ENCODE measurements at regions not wholly inside any gene's neighbourhood (a gene's known extent, or its start where the extent isn't known, plus 50 kb on each side); places are given as distances from the start of the nearest gene placed in this dataset.

- DNase-seq (no peak), ATAC-seq (no peak)
- Mint-ChIP-seq H3K9me3 (ENCODE audit: low read depth) (peaks cover 3% of the 10 kb centered on the region), H3K4me3 (no peak overlapping the region), H3K27me3 (no peaks in the 10 kb centered on the region), H3K27ac (no peak overlapping the region), H3K36me3 (no peaks in the 10 kb centered on the region), H3K4me1 (no peaks in the 10 kb centered on the region)
- CTCF ChIA-PET = no interaction called here
Observed at GRCh38 chr6:22690446-22690845, 121.1 kb downstream of the HDGFL1 start.

DNA sequence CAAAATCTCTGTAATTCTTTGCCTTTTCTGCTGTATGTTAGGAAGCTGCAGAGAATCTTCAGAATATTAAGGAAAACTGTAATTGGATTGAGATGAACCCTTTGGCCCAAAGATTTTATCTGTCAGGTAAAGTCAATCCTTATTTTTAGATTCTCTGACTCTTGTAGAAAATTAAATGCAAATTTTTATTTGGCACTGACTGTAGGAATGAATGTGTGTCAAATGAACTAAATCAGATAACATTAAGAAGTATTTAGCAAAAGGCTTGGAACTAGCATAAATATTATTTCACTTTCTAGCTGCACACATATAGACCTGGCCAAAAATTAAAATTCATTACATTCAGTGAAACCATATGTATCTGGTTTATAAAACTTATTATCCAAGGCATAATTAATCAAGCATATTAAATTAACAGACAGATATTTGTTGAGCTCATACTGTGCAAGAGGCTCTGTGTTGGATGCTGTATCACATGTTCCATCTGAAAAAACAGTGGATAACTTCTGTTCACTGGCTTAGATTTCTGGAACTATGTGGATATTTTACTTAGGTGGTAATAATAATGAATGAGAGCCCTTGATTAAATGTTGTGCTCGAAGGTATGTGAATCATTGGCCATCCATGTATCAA, 124.8 kb downstream of the HDGFL1 start:
- Mint-ChIP-seq H3K9me3 (ENCODE audit: low read depth) (peaks cover 4% of the 10 kb centered on the region), H3K4me3 (no peak overlapping the region), H3K36me3 (no peaks in the 10 kb centered on the region), H3K27me3 (no peaks in the 10 kb centered on the region), H3K4me1 (no peaks in the 10 kb centered on the region), H3K27ac (no peak overlapping the region)
- ATAC-seq (no peak), DNase-seq (no peak)
- CTCF ChIA-PET = no interaction called here

DNA sequence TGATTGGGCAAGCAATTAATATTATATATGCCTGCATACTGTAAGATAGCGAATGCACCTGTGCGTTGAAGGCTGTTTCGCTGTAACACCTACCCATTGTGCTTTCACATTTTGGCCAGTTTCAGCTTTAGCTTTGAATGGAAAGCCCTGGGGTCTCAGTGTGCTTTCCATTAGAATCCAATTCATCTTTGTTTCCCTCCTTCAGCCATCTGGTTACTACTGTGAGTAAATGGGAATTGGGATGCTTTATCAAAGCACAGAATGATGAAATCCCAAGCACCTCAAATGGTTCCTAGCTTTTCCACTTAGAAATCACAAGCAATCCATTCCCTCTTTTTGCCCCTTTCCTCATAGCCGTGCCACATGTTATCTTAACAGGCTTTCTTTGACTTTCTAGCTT, 127.1 kb downstream of the HDGFL1 start:
- Mint-ChIP-seq H3K36me3 (no peaks in the 10 kb centered on the region), H3K4me1 (no peaks in the 10 kb centered on the region), H3K4me3 (no peak overlapping the region), H3K9me3 (ENCODE audit: low read depth) (peaks cover 2% of the 10 kb centered on the region), H3K27me3 (no peaks in the 10 kb centered on the region), H3K27ac (no peak overlapping the region)
- DNase-seq (no peak), ATAC-seq (no peak)
- CTCF ChIA-PET = no interaction called here

DNA sequence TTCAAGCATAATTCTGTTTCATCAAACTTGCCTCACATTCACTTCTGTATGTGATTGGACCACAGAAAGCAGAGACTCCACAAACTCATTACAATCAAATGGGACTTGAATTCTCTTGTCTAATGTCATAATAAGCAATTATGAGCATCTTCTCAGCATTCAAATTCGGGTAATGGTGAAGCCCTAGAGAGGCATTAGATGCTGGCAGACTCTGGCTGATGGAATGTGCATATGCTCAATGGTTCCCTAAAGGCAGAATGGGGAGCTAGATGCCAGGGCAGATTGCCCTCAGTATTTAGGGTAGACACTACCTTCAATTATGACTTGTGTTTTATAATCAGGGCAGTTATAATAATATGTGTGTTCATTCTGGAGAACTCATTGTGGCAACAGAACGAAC, 127.9 kb downstream of the HDGFL1 start:
- no peak for DNase-seq
- no peaks in the 10 kb centered on the region for H3K36me3 Mint-ChIP-seq
- CTCF ChIA-PET = no interaction called here
- peaks cover 2% of the 10 kb centered on the region for H3K9me3 Mint-ChIP-seq (ENCODE audit: low read depth)
- H3K27ac Mint-ChIP-seq = no peak overlapping the region
- no peak for ATAC-seq
- H3K4me1 Mint-ChIP-seq = no peaks in the 10 kb centered on the region
- no peak overlapping the region for H3K4me3 Mint-ChIP-seq
- H3K27me3 Mint-ChIP-seq = no peaks in the 10 kb centered on the region

DNA sequence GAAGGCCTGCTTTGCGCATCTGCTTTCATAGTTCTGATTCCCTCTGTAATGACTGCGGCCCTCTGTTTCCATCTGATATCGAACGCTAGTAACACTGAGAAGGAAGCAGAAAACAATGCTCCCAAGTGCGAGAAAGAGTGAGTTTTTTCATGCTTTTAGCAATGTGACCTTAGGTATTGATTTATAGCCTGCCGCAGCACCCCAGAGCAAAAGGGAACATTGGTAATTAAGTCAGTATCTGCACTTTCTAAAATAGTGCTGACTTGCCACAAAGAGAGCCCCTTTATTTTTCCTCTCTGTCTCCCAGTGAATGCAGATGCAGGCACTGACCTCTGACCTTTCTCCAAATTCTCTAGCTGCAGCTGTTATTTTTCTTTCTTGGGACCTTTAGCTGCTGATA, 129.8 kb downstream of the HDGFL1 start:
- ATAC-seq (no peak), DNase-seq (no peak)
- no peaks in the 10 kb centered on the region for H3K36me3 Mint-ChIP-seq
- CTCF ChIA-PET = no interaction called here
- peaks cover 2% of the 10 kb centered on the region for H3K9me3 Mint-ChIP-seq (ENCODE audit: low read depth)
- no peaks in the 10 kb centered on the region for H3K4me1 Mint-ChIP-seq
- no peak overlapping the region for H3K4me3 Mint-ChIP-seq
- no peak overlapping the region for H3K27ac Mint-ChIP-seq
- H3K27me3 Mint-ChIP-seq = no peaks in the 10 kb centered on the region

DNA sequence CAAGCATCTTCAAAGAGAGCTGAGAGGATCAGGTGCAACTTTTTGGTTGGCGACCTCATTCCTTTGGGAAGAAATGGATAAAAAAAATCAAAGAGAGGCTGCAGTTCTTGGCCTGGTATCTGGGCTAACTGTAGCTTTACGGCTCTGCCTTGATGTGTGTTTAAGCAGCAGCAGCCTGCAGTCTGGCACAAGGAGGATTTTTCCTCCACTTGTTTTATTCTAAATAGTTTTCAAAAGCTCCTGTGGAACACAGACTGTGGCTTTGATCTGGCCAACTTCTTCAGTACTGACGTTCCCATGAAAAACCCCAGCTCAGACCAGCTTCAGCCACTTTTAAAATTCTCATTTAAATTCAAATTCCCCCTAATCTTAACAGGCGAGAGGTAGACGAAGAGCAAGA, 137.3 kb downstream of the HDGFL1 start:
- Mint-ChIP-seq H3K9me3 (ENCODE audit: low read depth) (peaks cover 2% of the 10 kb centered on the region), H3K4me3 (no peak overlapping the region), H3K27me3 (no peaks in the 10 kb centered on the region), H3K27ac (no peak overlapping the region), H3K36me3 (no peaks in the 10 kb centered on the region), H3K4me1 (no peaks in the 10 kb centered on the region)
- ATAC-seq (no peak), DNase-seq (no peak)
- CTCF ChIA-PET = no interaction called here

DNA sequence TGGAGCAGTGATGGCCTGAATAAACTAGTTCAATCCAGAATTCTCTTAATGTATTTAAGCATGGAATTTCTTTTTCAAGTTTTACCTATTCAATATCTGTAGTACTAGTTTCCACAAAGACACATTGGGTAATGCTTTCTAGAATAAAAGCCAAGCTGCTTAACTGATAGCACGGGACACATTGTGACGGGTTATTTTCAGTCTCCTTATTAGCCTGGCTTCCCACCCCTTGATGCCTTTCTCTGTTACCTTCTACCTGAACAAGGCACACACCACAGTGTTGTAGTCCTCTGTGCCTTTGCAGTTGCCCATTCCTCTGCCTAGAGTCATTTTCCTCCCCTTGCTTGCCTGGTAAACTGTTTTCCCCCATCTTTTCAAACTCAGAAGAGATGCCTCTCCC, 139.1 kb downstream of the HDGFL1 start:
- H3K4me1 Mint-ChIP-seq = no peaks in the 10 kb centered on the region
- CTCF ChIA-PET = no interaction called here
- H3K27me3 Mint-ChIP-seq = no peaks in the 10 kb centered on the region
- H3K36me3 Mint-ChIP-seq = no peaks in the 10 kb centered on the region
- no peak overlapping the region for H3K4me3 Mint-ChIP-seq
- ATAC-seq = no peak
- H3K9me3 Mint-ChIP-seq (ENCODE audit: low read depth) = peaks cover 2% of the 10 kb centered on the region
- DNase-seq = no peak
- no peak overlapping the region for H3K27ac Mint-ChIP-seq

- Mint-ChIP-seq H3K27me3 (no peaks in the 10 kb centered on the region), H3K9me3 (ENCODE audit: low read depth) (peaks cover 2% of the 10 kb centered on the region), H3K4me1 (no peaks in the 10 kb centered on the region), H3K27ac (no peak overlapping the region), H3K4me3 (no peak overlapping the region), H3K36me3 (no peaks in the 10 kb centered on the region)
- no peak for ATAC-seq
- no peak for DNase-seq
- CTCF ChIA-PET = no interaction called here
Observed at GRCh38 chr6:22709803-22710202, 140.4 kb downstream of the HDGFL1 start.

- CTCF ChIA-PET = no interaction called here
- H3K4me1 Mint-ChIP-seq = no peaks in the 10 kb centered on the region
- DNase-seq = no peak
- no peak overlapping the region for H3K4me3 Mint-ChIP-seq
- ATAC-seq = no peak
- H3K27me3 Mint-ChIP-seq = no peaks in the 10 kb centered on the region
- H3K27ac Mint-ChIP-seq = no peak overlapping the region
- no peaks in the 10 kb centered on the region for H3K36me3 Mint-ChIP-seq
- H3K9me3 Mint-ChIP-seq (ENCODE audit: low read depth) = peaks cover 5% of the 10 kb centered on the region
Observed at GRCh38 chr6:22716721-22717120, 147.4 kb downstream of the HDGFL1 start.

- Mint-ChIP-seq H3K4me3 (no peak overlapping the region), H3K27me3 (no peaks in the 10 kb centered on the region), H3K36me3 (no peaks in the 10 kb centered on the region), H3K4me1 (no peaks in the 10 kb centered on the region), H3K27ac (no peak overlapping the region), H3K9me3 (ENCODE audit: low read depth) (peaks cover 5% of the 10 kb centered on the region)
- CTCF ChIA-PET = no interaction called here
- ATAC-seq (no peak), DNase-seq (no peak)
Observed at GRCh38 chr6:22717915-22718314, 148.5 kb downstream of the HDGFL1 start.

DNA sequence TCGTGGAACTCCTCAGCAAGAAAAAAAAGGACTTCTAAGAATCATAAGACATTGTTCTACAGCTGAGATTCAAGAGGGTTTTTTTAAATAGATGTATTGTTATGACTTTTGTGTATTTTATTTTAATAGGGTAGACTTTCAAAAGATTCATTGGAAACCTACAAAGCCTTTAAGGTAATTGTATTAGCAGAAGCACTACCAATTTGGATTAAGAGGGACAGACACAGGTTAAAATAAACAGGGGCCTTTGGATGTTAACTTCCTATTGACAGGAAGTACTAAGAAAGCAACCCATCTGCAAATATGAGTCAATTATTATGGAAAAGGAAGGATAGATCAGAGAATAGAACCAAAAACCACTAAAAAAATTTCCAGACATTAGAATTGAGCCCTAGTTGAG, 153.5 kb downstream of the HDGFL1 start:
- no peaks in the 10 kb centered on the region for H3K4me1 Mint-ChIP-seq
- CTCF ChIA-PET = no interaction called here
- no peak for ATAC-seq
- no peaks in the 10 kb centered on the region for H3K36me3 Mint-ChIP-seq
- no peak overlapping the region for H3K4me3 Mint-ChIP-seq
- H3K27ac Mint-ChIP-seq = no peak overlapping the region
- no peaks in the 10 kb centered on the region for H3K27me3 Mint-ChIP-seq
- peaks cover 14% of the 10 kb centered on the region for H3K9me3 Mint-ChIP-seq (ENCODE audit: low read depth)
- no peak for DNase-seq

DNA sequence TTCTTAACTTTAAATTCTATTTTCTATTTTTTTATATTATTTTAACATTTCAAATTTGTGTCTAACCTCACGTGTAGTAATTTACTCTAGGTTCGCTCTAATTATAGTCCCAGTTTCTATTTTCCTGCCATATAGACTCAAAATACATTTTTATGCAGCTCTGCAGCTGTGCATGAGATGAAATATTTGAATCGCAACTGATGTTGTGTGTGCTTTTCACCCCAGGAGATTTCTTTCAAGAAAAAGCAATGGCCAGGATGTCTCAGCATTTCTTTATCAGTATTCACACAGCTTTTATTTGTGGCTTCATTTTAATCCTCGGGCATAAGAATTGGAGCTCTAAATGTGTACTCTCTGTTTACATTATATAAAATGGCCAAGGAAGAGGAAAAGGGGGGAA, 157.6 kb downstream of the HDGFL1 start:
- DNase-seq (no peak), ATAC-seq (no peak)
- H3K4me3 Mint-ChIP-seq = no peak overlapping the region
- peaks cover 10% of the 10 kb centered on the region for H3K9me3 Mint-ChIP-seq (ENCODE audit: low read depth)
- no peaks in the 10 kb centered on the region for H3K27me3 Mint-ChIP-seq
- H3K36me3 Mint-ChIP-seq = no peaks in the 10 kb centered on the region
- CTCF ChIA-PET = no interaction called here
- H3K27ac Mint-ChIP-seq = no peak overlapping the region
- no peaks in the 10 kb centered on the region for H3K4me1 Mint-ChIP-seq

DNA sequence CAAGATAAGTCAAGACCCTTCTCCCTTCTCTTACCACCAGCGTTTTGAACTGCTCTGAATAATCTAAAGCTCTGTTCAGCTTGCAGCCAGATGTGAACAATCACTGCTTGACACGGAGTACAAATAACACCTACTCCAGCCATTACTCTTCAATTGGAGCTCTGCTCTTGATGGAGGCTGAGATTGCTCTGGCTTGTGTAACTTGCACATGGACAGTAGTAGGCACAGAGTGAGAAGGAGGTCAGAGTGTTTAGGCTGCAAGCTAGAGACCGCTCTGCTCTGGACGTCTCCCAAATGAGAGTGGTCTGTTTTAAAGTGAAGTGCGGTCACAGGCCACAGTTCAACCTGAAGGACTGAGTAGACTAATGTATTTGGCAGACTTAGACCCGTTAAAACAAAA, 158.3 kb downstream of the HDGFL1 start:
- no peaks in the 10 kb centered on the region for H3K4me1 Mint-ChIP-seq
- H3K27ac Mint-ChIP-seq = no peak overlapping the region
- no peaks in the 10 kb centered on the region for H3K27me3 Mint-ChIP-seq
- H3K9me3 Mint-ChIP-seq (ENCODE audit: low read depth) = peaks cover 12% of the 10 kb centered on the region
- no peak overlapping the region for H3K4me3 Mint-ChIP-seq
- no peaks in the 10 kb centered on the region for H3K36me3 Mint-ChIP-seq
- ATAC-seq (no peak), DNase-seq (no peak)
- CTCF ChIA-PET = no interaction called here

DNA sequence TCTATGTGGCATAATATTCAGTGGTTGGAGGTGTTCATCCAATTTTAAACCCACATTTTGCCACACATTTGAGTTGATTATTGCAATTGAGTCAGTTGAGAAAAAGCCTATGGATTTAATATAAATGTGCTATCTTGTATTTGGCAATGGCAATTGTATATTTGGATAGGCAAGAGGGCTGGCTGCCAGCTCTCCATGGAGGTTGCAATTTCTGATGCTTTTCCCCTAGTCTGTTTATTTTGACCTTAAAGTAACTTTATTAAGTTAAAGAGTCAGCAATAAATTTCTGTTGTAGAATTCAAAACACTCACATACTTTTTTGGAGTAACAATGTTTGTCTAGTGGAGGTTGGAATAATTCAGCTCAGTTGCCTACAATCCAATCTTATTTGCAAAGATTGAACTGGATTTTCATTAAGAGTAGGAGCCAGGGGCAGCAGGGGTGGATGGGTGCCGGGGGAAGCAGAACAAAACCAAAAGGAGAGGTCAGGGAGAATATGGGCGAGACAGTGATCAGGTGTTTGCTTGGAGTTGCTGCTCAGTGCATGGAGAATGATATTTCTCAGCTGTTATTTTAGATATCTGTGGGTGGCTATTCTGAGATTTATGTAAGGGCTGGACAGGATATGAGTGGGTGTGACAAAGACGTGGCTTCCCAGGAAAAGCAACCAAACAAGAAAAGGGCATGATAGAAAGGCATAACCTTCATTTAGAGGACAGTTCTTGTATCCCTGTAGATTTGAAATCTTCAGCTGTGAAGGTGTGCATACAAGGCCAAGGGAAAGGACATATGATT, 163.0 kb downstream of the HDGFL1 start:
- DNase-seq (no peak), ATAC-seq (no peak)
- Mint-ChIP-seq H3K4me1 (no peaks in the 10 kb centered on the region), H3K27me3 (no peaks in the 10 kb centered on the region), H3K36me3 (no peaks in the 10 kb centered on the region), H3K27ac (no peak overlapping the region), H3K9me3 (ENCODE audit: low read depth) (peaks cover 3% of the 10 kb centered on the region), H3K4me3 (no peak overlapping the region)
- CTCF ChIA-PET = no interaction called here

Data from activated CD8-positive, alpha-beta memory T cell treated with anti-CD3 and anti-CD28 coated beads, Interleukin-2, amount 10 ng/mL, durations not matched to agents 7 days and 5 days (primary cell).